SK-N-MC (cell line): ENCODE measurements at regions not wholly inside any gene's neighbourhood (a gene's known extent, or its start where the extent isn't known, plus 50 kb on each side); places are given as distances from the start of the nearest gene placed in this dataset.
"Not testable (repeated sequence)": the region's sequence is repeated elsewhere in the genome, so short reads cannot be mapped to it uniquely, and the experiment has no call there.

ENCODE experiments used
- DNase-seq: peaks from one replicate; pipeline ENCODE4 v3.0.0-alpha.2; 2011; ENCODE audit warnings: low read depth, low spot score
- H3K27ac ChIP-seq: fragments of 200-600 bp; sonication (generic); 2 replicates; pipeline ENCODE4 v1.5.1; 2016; ENCODE audit warnings: mixed run types
- H3K36me3 ChIP-seq: fragments of 200-600 bp; sonication (generic); 2 replicates; pipeline ENCODE4 v1.6.1; 2017; ENCODE audit warnings: antibody characterized with exemption, low read length, mixed read lengths; ENCODE audit not compliant: insufficient read depth
- H3K4me3 ChIP-seq: fragments of 200-600 bp; sonication (generic); 2 replicates; pipeline ENCODE4 v1.5.1; 2016
- H3K9ac ChIP-seq: fragments of 200-600 bp; sonication (generic); 2 replicates; pipeline ENCODE4 v1.8.0; 2017; ENCODE audit warnings: mixed run types, mixed read lengths; ENCODE audit not compliant: insufficient read length
- H3K9me3 ChIP-seq: fragments of 200-600 bp; sonication (generic); 2 replicates; pipeline ENCODE4 v1.6.1; 2017; ENCODE audit warnings: low read depth, mild to moderate bottlenecking, antibody characterized with exemption, low read length, moderate library complexity, mixed read lengths
- EZH2 ChIP-seq: fragments of 200-600 bp; sonication (generic); IDR thresholded peaks from one replicate; pipeline ENCODE4 v1.6.1; 2017; ENCODE audit warnings: antibody characterized with exemption
- FOXP2 ChIP-seq: optimal IDR thresholded peaks from 2 replicates; pipeline ENCODE3; 2011; ENCODE audit warnings: mild to moderate bottlenecking, moderate library complexity; ENCODE audit not compliant: insufficient read depth; ENCODE audit errors: extremely low read length, control extremely low read depth
- POLR2AphosphoS5 ChIP-seq: IDR thresholded peaks from 2 replicates; pipeline ENCODE4 v1.6.1; 2012; ENCODE audit warnings: mild to moderate bottlenecking, low read depth, low read length, borderline replicate concordance

- H3K27ac ChIP-seq = no peak overlapping the region
- no peak overlapping the region for H3K9ac ChIP-seq
- no peak overlapping the region for H3K4me3 ChIP-seq
- TF ChIP-seq EZH2 = no peak
- TF ChIP-seq POLR2AphosphoS5 = no peak
- TF ChIP-seq FOXP2 = no peak
- H3K9me3 ChIP-seq = no peaks in the 10 kb centered on the region; the same call in 1 of the 2 replicates
- no peak for DNase-seq
- no peaks in the 10 kb centered on the region for H3K36me3 ChIP-seq
Observed at GRCh38 chr4:149065753-149066152, 623.5 kb upstream of the NR3C2 start.

GRCh38 chr4:149062997-149063396, 620.8 kb upstream of the NR3C2 start:
- H3K9ac ChIP-seq = no peak overlapping the region

GRCh38 chr4:149057594-149057993, 615.4 kb upstream of the NR3C2 start:
- H3K36me3 ChIP-seq = no peaks in the 10 kb centered on the region
- H3K9me3 ChIP-seq = no peaks in the 10 kb centered on the region
- no peak overlapping the region for H3K9ac ChIP-seq
- no peak overlapping the region for H3K27ac ChIP-seq
- DNase-seq = no peak
- no peak for TF ChIP-seq POLR2AphosphoS5
- H3K4me3 ChIP-seq = no peak overlapping the region

More at GRCh38 chr4:149062997-149063396, 620.8 kb upstream of the NR3C2 start:
- Histone ChIP-seq H3K4me3 (no peak overlapping the region), H3K9me3 (no peaks in the 10 kb centered on the region; the same call in 1 of the 2 replicates), H3K36me3 (no peaks in the 10 kb centered on the region), H3K27ac (no peak overlapping the region)
- DNase-seq = no peak
- TF ChIP-seq FOXP2 = no peak
- no peak for TF ChIP-seq POLR2AphosphoS5
- no peak for TF ChIP-seq EZH2

- H3K27ac ChIP-seq = no peak overlapping the region
- no peak overlapping the region for H3K4me3 ChIP-seq
- TF ChIP-seq POLR2AphosphoS5 = no peak
- no peak for TF ChIP-seq FOXP2
- TF ChIP-seq EZH2 = no peak
- H3K36me3 ChIP-seq = no peaks in the 10 kb centered on the region
- no peaks in the 10 kb centered on the region for H3K9me3 ChIP-seq
- no peak for DNase-seq
- no peak overlapping the region for H3K9ac ChIP-seq
Observed at GRCh38 chr4:149056615-149057014, 614.4 kb upstream of the NR3C2 start.

- DNase-seq = no peak
- Histone ChIP-seq H3K36me3 (no peaks in the 10 kb centered on the region), H3K27ac (no peak overlapping the region), H3K9me3 (no peaks in the 10 kb centered on the region), H3K4me3 (no peak overlapping the region), H3K9ac (no peak overlapping the region)
- no peak for TF ChIP-seq EZH2
- TF ChIP-seq FOXP2 = no peak
- TF ChIP-seq POLR2AphosphoS5 = no peak
Observed at GRCh38 chr4:149055624-149056023, 613.4 kb upstream of the NR3C2 start.

- Histone ChIP-seq H3K4me3 (no peak overlapping the region), H3K27ac (no peak overlapping the region), H3K36me3 (no peaks in the 10 kb centered on the region), H3K9ac (no peak overlapping the region), H3K9me3 (no peaks in the 10 kb centered on the region)
- TF ChIP-seq FOXP2 = no peak
- no peak for TF ChIP-seq EZH2
- TF ChIP-seq POLR2AphosphoS5 = no peak
- no peak for DNase-seq
Observed at GRCh38 chr4:149050840-149051239, 608.6 kb upstream of the NR3C2 start.

GRCh38 chr4:149048451-149049143, 606.4 kb upstream of the NR3C2 start:
- H3K36me3 ChIP-seq = no peaks in the 10 kb centered on the region
- no peak overlapping the region for H3K4me3 ChIP-seq
- no peak for TF ChIP-seq FOXP2
- TF ChIP-seq EZH2 = no peak
- no peak for TF ChIP-seq POLR2AphosphoS5
- H3K27ac ChIP-seq = no peak overlapping the region
- no peak overlapping the region for H3K9ac ChIP-seq
- no peaks in the 10 kb centered on the region for H3K9me3 ChIP-seq
- DNase-seq = no peak

- no peak for DNase-seq
- TF ChIP-seq FOXP2 = no peak
- no peak for TF ChIP-seq EZH2
- no peak for TF ChIP-seq POLR2AphosphoS5
- H3K9ac ChIP-seq = no peak overlapping the region
- no peak overlapping the region for H3K4me3 ChIP-seq
- H3K36me3 ChIP-seq = no peaks in the 10 kb centered on the region
- H3K27ac ChIP-seq = no peak overlapping the region
- no peaks in the 10 kb centered on the region for H3K9me3 ChIP-seq
Observed at GRCh38 chr4:149047368-149047767, 605.2 kb upstream of the NR3C2 start.

- H3K27ac ChIP-seq = no peak overlapping the region
- DNase-seq = no peak
- no peak for TF ChIP-seq EZH2
- no peak for TF ChIP-seq POLR2AphosphoS5
- no peak for TF ChIP-seq FOXP2
- no peaks in the 10 kb centered on the region for H3K9me3 ChIP-seq
- H3K4me3 ChIP-seq = no peak overlapping the region
- no peak overlapping the region for H3K9ac ChIP-seq
- H3K36me3 ChIP-seq = no peaks in the 10 kb centered on the region
Observed at GRCh38 chr4:149045731-149046130, 603.5 kb upstream of the NR3C2 start.

GRCh38 chr4:149039786-149040185, 597.6 kb upstream of the NR3C2 start:
- not testable (repeated sequence) for H3K9me3 ChIP-seq, H3K36me3 ChIP-seq, H3K27ac ChIP-seq, DNase-seq, H3K4me3 ChIP-seq, H3K9ac ChIP-seq
